Adipocyte (in vitro differentiated cells): ENCODE measurements at regions not wholly inside any gene's neighbourhood (a gene's known extent, or its start where the extent isn't known, plus 50 kb on each side); places are given as distances from the start of the nearest gene placed in this dataset.
A peak's percentile ranks its signal among the peaks of the same experiment; 100 is the strongest.

ENCODE experiments used
- DNase-seq: peaks from one replicate; pipeline ENCODE4 v3.0.0-alpha.2; 2015; ENCODE audit warnings: low read depth
- H3K27me3 ChIP-seq: replicated peaks from 2 replicates; pipeline ENCODE4 v1.7.0; 2013; ENCODE audit warnings: mild to moderate bottlenecking, low read length, moderate library complexity; ENCODE audit not compliant: control insufficient read depth, insufficient read depth
- H3K36me3 ChIP-seq: 2 replicates; pipeline ENCODE4 v1.7.0; 2013; ENCODE audit warnings: low read length, mild to moderate bottlenecking, moderate library complexity; ENCODE audit not compliant: control insufficient read depth, insufficient read depth, severe bottlenecking
- H3K4me1 ChIP-seq: 2 replicates; pipeline ENCODE4 v1.7.0; 2013; ENCODE audit warnings: mild to moderate bottlenecking, low read length, moderate library complexity; ENCODE audit not compliant: control insufficient read depth, insufficient read depth
- H3K4me3 ChIP-seq: 2 replicates; pipeline ENCODE4 v1.7.0; 2013; ENCODE audit warnings: mild to moderate bottlenecking, low read length, moderate library complexity
- H3K9ac ChIP-seq: 2 replicates; pipeline ENCODE4 v1.7.0; 2013; ENCODE audit warnings: mild to moderate bottlenecking, low read length, moderate library complexity
- H3K9me3 ChIP-seq: 2 replicates; pipeline ENCODE4 v1.7.0; 2013; ENCODE audit warnings: mild to moderate bottlenecking, low read length, moderate library complexity; ENCODE audit not compliant: control insufficient read depth

DNA sequence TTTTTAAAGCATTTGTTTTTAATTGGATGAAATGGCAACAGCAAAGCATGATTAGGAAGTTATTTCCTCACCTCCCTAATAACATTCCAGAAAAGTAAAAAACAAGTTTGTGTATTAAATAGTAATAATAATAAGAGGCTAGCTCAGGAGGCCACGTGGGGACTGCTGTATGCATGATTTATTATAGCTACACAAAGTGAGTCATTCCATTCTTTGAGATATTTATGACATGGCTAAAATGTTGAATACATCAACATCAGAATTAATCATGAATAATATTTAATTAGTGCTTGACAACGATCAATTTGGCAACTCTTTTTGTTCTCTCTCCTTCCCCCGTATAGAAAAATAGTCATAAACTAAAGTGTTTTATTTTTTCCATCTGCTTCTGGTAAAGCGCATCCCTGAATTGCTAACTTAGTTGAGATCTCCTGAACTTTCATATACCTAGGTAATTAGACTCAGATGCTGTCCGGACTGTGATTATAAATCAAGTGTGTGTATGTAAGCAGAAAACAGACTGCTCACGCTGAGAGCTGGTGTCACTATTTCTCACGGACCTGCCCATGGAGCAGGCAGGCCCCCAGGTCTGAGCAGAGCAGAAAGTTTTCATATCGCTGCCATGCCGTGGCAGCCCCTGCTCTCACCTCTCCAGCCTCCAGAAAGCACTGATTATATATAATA, 125.7 kb downstream of the WT1 start:
- Histone ChIP-seq H3K9ac (peak overlapping the region; percentile 39), H3K36me3 (no peaks in the 10 kb centered on the region), H3K4me1 (peaks cover 43% of the 10 kb centered on the region), H3K9me3 (no peaks in the 10 kb centered on the region), H3K27me3 (no peaks in the 10 kb centered on the region), H3K4me3 (no peak overlapping the region)
- DNase-seq: no peak

DNA sequence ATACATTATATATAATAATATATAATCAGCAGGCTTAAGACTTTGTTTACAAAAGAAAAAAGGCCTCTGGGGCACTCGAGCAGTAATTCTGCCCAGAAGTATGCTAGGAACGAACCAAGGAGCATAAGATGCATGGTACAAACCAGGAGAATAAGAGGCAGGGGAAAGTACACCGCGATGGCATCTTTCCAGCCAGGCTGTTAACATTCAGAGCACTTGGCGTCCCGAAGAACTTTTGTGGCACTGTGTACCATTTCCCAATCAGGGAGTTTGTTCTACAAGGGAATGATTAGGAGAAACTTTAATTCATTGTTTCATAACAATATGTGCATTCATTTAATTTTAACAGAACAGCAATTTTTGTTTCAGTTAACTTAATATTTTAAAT, 125.1 kb downstream of the WT1 start:
- DNase-seq: peak; percentile 9
- H3K4me1 ChIP-seq: peaks cover 43% of the 10 kb centered on the region
- no peaks in the 10 kb centered on the region for H3K36me3 ChIP-seq
- H3K27me3 ChIP-seq: no peaks in the 10 kb centered on the region
- no peaks in the 10 kb centered on the region for H3K9me3 ChIP-seq
- H3K4me3 ChIP-seq: no peak overlapping the region
- no peak overlapping the region for H3K9ac ChIP-seq

GRCh38 chr11:32311346-32312065, 123.8 kb downstream of the WT1 start:
- no peaks in the 10 kb centered on the region for H3K36me3 ChIP-seq
- peaks cover 45% of the 10 kb centered on the region for H3K4me1 ChIP-seq
- H3K9ac ChIP-seq: peak overlapping the region; percentile 83
- no peaks in the 10 kb centered on the region for H3K9me3 ChIP-seq
- H3K4me3 ChIP-seq: no peak overlapping the region
- no peaks in the 10 kb centered on the region for H3K27me3 ChIP-seq
- DNase-seq: no peak

GRCh38 chr11:32312206-32312817, 123.0 kb downstream of the WT1 start:
- DNase-seq: no peak

DNA sequence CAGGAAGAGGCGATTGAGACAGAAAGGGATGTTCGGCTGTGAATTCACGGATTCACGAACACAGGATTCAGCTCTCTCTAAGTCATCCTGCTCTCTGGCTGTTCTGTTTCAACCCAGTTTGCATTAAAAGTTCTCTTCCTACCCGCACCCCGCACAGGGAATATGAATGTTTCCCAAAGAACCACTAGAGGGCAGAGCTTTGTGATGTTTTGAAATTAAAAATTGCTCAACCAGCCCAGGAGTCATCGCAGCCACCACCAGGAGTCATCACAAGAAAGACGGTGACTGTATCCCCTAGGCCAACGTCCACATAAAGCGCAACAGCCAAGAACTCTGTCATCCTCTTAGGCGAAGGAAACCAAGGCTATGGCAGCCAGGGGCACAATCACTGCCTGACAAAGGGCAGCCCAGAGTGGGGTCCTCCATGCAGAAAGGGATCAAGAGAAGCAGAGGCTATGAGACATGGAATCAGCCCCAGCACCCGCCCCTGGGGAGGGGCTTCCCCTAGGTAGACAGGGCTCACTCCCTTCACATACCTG, 122.4 kb downstream of the WT1 start:
- DNase-seq: peak; percentile 46
- Histone ChIP-seq H3K4me1 (peaks cover 45% of the 10 kb centered on the region), H3K27me3 (no peaks in the 10 kb centered on the region), H3K9ac (peak overlapping the region; percentile 83), H3K9me3 (no peaks in the 10 kb centered on the region), H3K36me3 (no peaks in the 10 kb centered on the region), H3K4me3 (peak overlapping the region; percentile 70)

More at GRCh38 chr11:32312206-32312817, 123.0 kb downstream of the WT1 start:
- H3K36me3 ChIP-seq: no peaks in the 10 kb centered on the region
- H3K9ac ChIP-seq: peak overlapping the region; percentile 83
- H3K27me3 ChIP-seq: no peaks in the 10 kb centered on the region
- peaks cover 45% of the 10 kb centered on the region for H3K4me1 ChIP-seq
- no peaks in the 10 kb centered on the region for H3K9me3 ChIP-seq
- H3K4me3 ChIP-seq: peak overlapping the region; percentile 70

- Histone ChIP-seq H3K4me3 (peak overlapping the region; percentile 70), H3K9ac (peak overlapping the region; percentile 83), H3K27me3 (no peaks in the 10 kb centered on the region), H3K4me1 (peaks cover 45% of the 10 kb centered on the region), H3K36me3 (no peaks in the 10 kb centered on the region), H3K9me3 (no peaks in the 10 kb centered on the region)
- no peak for DNase-seq
These were observed 121.9 kb downstream of the WT1 start for GRCh38 chr11:32313477-32313876.

DNA sequence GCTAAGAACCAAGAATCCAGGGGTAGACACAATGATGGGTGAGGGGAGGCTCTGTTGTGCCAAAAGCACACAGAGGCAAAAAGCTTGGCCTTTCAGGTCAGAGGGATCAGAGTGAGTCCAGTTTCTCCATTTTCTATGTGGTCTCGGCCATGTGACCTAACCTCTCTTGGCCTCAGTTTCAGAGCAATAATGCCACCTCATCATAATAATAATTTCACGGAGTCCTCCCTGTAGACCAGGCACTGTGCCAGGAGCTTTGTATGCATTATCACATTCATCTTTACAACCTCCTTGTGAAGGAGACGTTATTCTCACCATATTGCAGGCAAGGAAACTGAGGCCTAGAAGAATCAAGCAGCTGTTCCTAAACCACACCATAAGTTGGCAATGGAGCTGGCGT, 120.2 kb downstream of the WT1 start:
- H3K9me3 ChIP-seq: no peaks in the 10 kb centered on the region
- H3K4me3 ChIP-seq: no peak overlapping the region
- no peak for DNase-seq
- H3K9ac ChIP-seq: no peak overlapping the region
- H3K36me3 ChIP-seq: no peaks in the 10 kb centered on the region
- H3K27me3 ChIP-seq: no peaks in the 10 kb centered on the region
- peaks cover 38% of the 10 kb centered on the region for H3K4me1 ChIP-seq

- Histone ChIP-seq H3K4me1 (peaks cover 27% of the 10 kb centered on the region), H3K9ac (no peak overlapping the region)
These were observed 119.1 kb downstream of the WT1 start for GRCh38 chr11:32316232-32316631.

DNA sequence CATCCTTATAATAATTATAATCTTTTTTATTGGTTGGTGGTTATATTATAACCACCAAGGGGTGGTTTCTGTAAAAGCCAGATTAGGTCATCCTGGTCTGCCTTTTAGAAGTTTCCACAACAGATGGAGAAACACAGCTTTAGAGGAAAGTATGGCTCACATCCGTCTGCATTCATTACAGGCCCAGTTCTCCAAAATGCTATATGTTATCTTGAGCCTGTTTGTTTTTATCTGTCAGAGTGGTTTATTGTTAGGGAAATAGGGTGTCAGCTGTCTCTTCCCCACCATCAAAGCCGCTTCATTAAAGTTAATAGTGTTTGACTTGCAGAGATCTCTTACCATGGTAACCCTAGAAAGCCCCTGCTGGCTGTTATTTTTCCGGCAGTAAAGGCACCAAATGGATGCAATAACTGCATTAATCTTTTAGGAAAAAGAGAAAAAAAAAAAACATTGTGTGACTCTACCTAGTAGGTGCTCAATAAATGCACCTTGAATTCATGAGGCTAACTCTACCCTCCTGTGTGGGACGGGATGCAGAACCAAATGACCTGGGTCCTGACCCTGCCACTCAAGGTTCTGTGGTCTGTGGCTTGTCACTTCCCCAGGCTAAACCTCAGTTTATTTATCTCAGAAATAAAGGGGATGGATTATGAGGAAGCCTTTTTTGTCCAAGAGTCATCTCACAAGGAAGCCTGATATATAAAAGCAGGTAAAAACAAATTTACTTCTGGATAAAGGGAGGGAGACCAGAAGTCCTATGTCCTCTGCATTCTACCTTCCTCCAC, 118.3 kb downstream of the WT1 start:
- peaks cover 19% of the 10 kb centered on the region for H3K4me1 ChIP-seq
- H3K9ac ChIP-seq: no peak overlapping the region
- H3K4me3 ChIP-seq: no peak overlapping the region
- no peaks in the 10 kb centered on the region for H3K9me3 ChIP-seq
- no peaks in the 10 kb centered on the region for H3K36me3 ChIP-seq
- DNase-seq: no peak
- H3K27me3 ChIP-seq: peaks cover 1% of the 10 kb centered on the region

More at GRCh38 chr11:32316232-32316631, 119.1 kb downstream of the WT1 start:
- Histone ChIP-seq H3K36me3 (no peaks in the 10 kb centered on the region), H3K4me3 (no peak overlapping the region), H3K27me3 (no peaks in the 10 kb centered on the region), H3K9me3 (no peaks in the 10 kb centered on the region)
- DNase-seq: no peak

DNA sequence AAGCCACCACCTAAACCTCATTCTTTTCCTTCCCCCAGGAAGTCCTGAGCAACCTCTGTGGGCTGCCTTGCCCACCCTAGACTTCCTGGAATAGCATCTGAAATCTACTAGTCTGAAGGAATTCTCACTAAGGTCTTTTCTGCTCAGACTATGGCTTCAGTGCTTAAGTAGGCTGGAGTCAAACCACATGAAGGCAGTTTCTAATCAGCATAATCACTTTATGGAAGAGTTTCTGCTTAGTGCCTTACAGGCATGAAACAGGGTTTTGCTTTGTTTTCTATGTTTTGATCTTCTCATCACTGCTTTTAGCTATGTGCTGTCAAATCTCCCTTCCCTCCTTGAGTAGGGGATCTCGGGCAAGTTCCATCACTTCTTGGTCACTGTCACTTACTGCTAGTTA, 117.7 kb downstream of the WT1 start:
- H3K27me3 ChIP-seq: peaks cover 6% of the 10 kb centered on the region
- no peak for DNase-seq
- no peaks in the 10 kb centered on the region for H3K36me3 ChIP-seq
- no peak overlapping the region for H3K9ac ChIP-seq
- peaks cover 13% of the 10 kb centered on the region for H3K4me1 ChIP-seq
- H3K9me3 ChIP-seq: no peaks in the 10 kb centered on the region
- H3K4me3 ChIP-seq: no peak overlapping the region
